ENCODE measurements at regions not wholly inside any gene's neighbourhood (a gene's known extent, or its start where the extent isn't known, plus 50 kb on each side); places are given as distances from the start of the nearest gene placed in this dataset.

GRCh38 chr5:93830893-93831292, 89.5 kb upstream of the POU5F2 start:
- TF ChIP-seq, protein P1, sequence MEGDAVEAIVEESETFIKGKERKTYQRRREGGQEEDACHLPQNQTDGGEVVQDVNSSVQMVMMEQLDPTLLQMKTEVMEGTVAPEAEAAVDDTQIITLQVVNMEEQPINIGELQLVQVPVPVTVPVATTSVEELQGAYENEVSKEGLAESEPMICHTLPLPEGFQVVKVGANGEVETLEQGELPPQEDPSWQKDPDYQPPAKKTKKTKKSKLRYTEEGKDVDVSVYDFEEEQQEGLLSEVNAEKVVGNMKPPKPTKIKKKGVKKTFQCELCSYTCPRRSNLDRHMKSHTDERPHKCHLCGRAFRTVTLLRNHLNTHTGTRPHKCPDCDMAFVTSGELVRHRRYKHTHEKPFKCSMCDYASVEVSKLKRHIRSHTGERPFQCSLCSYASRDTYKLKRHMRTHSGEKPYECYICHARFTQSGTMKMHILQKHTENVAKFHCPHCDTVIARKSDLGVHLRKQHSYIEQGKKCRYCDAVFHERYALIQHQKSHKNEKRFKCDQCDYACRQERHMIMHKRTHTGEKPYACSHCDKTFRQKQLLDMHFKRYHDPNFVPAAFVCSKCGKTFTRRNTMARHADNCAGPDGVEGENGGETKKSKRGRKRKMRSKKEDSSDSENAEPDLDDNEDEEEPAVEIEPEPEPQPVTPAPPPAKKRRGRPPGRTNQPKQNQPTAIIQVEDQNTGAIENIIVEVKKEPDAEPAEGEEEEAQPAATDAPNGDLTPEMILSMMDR (IDR thresholded peaks at IDR 0.05; ENCODE audit: control extremely low read depth, extremely low read depth, low read depth, missing control alignments) = no peak
- POLR2A ChIA-PET = interaction anchor here (0.7 kb wide), 1 partner anchor 18 kb away, joined by 8 read pairs; no protein-coding TSS in a partner anchor
- no peak for DNase-seq (ENCODE audit: extremely low spot score)
- CTCF ChIA-PET = interaction anchor here (1.1 to 1.6 kb wide), 3 partner anchors 12 to 25 kb away, joined by 3 read pairs; no protein-coding TSS in a partner anchor

DNA sequence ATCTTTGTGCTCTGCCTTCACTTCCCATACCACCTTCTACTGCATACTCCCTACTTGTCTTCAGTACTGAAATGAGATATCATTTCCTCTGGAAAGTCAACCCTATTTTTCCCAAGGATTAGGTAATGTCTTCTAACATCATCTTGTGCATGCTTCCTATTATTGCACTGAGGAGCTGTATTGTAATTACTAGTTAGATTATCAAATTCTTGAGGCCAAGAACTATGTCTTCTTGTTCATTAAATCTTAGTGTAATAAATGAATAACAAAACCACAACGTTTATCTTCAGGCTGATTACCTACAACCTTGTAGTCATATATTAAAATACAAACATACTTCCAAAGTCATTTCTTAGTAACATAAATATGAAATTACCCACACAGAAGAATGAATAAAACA, 87.9 kb upstream of the POU5F2 start:
- ChIA-PET CTCF (no interaction called here), POLR2A (no interaction called here)
- TF ChIP-seq, protein P1 (IDR thresholded peaks at IDR 0.05; ENCODE audit: control extremely low read depth, extremely low read depth, low read depth, missing control alignments) = no peak
- DNase-seq (ENCODE audit: extremely low spot score) = no peak

DNA sequence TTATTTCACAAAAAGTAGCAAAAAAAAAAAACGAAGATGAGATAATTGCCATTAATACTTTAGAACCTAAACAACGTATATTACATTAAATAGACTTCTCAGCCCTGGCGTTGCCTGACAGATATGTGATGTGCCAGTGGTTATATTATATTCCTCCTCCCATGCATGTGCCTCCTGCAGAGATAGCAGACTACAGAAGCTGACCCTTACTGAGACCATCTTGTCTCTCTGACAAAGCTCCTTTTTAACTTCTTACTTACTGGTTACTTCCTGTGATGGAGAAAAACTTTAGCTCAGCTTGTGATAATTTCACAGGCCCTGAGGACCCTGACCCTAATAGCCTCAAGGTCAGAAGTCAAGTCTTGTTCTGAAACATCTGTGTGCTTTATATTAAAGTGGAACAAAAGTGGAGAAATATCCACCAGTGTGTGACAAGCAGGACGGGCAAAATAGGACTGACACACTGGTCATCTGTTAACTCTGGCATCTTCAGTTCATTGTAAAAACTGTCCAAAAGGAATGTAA, 80.6 kb upstream of the POU5F2 start:
- ChIA-PET CTCF (interaction anchor here (1.3 to 2.4 kb wide), 2 partner anchors 18 to 21 kb away, joined by 4 to 7 read pairs; no protein-coding TSS in a partner anchor), POLR2A (no interaction called here)
- DNase-seq (ENCODE audit: extremely low spot score) = no peak
- TF ChIP-seq, protein P1 (IDR thresholded peaks at IDR 0.05; ENCODE audit: control extremely low read depth, extremely low read depth, low read depth, missing control alignments) = no peak

DNA sequence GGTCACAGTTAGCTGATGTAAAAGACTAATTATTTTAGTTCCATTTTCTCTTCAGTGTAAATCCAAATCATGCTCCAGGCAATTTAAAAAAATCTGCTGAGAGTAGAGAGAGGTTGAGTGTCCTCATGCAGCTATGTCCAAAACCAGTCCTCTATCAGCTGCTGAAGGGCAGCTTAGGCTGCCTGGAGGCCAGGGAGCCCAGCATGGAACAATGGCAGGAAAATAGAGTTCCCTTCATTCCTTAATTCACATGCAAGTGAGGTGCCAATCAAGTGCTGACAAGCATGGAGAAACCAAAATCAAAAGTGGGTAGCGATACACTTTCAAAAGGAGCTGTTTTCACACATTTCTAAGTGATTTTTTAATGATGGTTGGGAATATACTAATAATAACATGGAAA, 78.3 kb upstream of the POU5F2 start:
- POLR2A ChIA-PET = no interaction called here
- TF ChIP-seq, protein P1 (IDR thresholded peaks at IDR 0.05; ENCODE audit: control extremely low read depth, extremely low read depth, low read depth, missing control alignments) = no peak
- no peak for DNase-seq (ENCODE audit: extremely low spot score)
- CTCF ChIA-PET = interaction anchor here (0.9 to 1.2 kb wide), 3 partner anchors 11 to 58 kb away, joined by 3 read pairs; no protein-coding TSS in a partner anchor

DNA sequence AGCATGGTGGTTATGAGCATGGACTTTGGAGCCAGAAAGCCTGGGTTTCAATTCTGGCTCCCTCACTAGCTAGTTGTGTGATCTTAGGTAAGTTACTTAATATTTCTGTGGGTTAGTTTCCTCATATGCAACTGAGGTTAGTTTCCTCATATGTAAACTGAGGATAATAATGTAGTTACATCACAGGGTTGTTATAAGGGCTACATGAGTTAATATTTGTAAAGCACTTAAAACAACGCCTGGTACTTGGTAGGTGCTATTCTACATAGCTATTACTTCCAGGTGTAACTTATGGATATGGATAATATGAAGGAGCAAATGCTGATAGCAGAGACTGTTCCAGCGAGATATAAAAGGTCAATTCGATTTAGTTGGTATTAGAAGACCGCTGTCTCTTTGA, 69.4 kb upstream of the POU5F2 start:
- DNase-seq (ENCODE audit: extremely low spot score) = no peak
- TF ChIP-seq, protein P1 (IDR thresholded peaks at IDR 0.05; ENCODE audit: control extremely low read depth, extremely low read depth, low read depth, missing control alignments) = no peak
- ChIA-PET POLR2A (no interaction called here), CTCF (interaction anchor here (1.0 to 3.0 kb wide), 3 partner anchors 10 to 63 kb away, joined by 3 to 16 read pairs (median 3); no protein-coding TSS in a partner anchor)

DNA sequence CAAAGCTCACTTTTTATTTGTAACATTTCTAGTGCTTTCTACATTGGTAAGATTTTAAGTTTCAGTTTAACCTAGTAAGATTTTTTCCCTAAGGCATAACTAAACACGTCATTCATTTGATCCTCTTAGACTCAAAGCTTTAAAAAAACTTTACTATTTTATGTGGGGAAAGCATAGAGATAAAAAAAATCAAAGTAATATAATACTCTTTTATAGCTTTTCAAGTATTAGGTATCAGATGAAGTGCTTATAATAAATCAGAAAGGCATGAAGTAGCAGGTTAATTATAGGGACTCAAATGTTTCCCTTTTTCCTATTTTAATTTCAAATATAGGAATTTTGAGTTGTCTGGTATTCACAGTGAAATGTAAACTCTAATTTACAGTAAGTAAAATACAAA, 68.0 kb upstream of the POU5F2 start:
- ChIA-PET CTCF (interaction anchor here (1.0 to 3.0 kb wide), 2 partner anchors 9 to 14 kb away, joined by 3 to 16 read pairs; no protein-coding TSS in a partner anchor), POLR2A (no interaction called here)
- TF ChIP-seq, protein P1 (IDR thresholded peaks at IDR 0.05; ENCODE audit: control extremely low read depth, extremely low read depth, low read depth, missing control alignments) = no peak
- DNase-seq (ENCODE audit: extremely low spot score) = no peak
